ENCODE measurements at regions not wholly inside any gene's neighbourhood (a gene's known extent, or its start where the extent isn't known, plus 50 kb on each side); places are given as distances from the start of the nearest gene placed in this dataset.

GRCh38 chrX:5829469-5829868 is 399.2 kb downstream of the NLGN4X start:
- no peaks in the 10 kb centered on the region for H3K9me3 ChIP-seq
- no peak for DNase-seq (ENCODE audit: extremely low spot score)
- H3K27ac ChIP-seq (replicated peaks in 1 of 4), result no peak overlapping the region
- TF ChIP-seq POLR2A (IDR thresholded peaks at IDR 0.05; ENCODE audit: low read depth), result no peak
- intact Hi-C loops (cut with DNase I), result no loop called here
- H3K36me3 ChIP-seq, result no peaks in the 10 kb centered on the region
- H3K4me3 ChIP-seq, result no peak overlapping the region
- no peaks in the 10 kb centered on the region for H3K27me3 ChIP-seq
- 81% methylated on average over 3 of the region's 3 CpGs for WGBS
- no peaks in the 10 kb centered on the region for H3K4me1 ChIP-seq

- H3K27ac ChIP-seq (replicated peaks in 1 of 4), result no peak overlapping the region
- WGBS, result 83% methylated on average over 6 of the region's 6 CpGs
- H3K27me3 ChIP-seq, result no peaks in the 10 kb centered on the region
- H3K4me1 ChIP-seq, result no peaks in the 10 kb centered on the region
- no peak for TF ChIP-seq POLR2AphosphoS5 (IDR thresholded peaks at IDR 0.05)
- TF ChIP-seq CTCF (IDR thresholded peaks at IDR 0.05), result no peak
- TF ChIP-seq EP300 (IDR thresholded peaks at IDR 0.05), result no peak
- TF ChIP-seq POLR2A (IDR thresholded peaks at IDR 0.05; ENCODE audit: low read depth), result no peak
- no peaks in the 10 kb centered on the region for H3K36me3 ChIP-seq
- intact Hi-C loops (cut with DNase I), result no loop called here
- H3K9me3 ChIP-seq, result no peaks in the 10 kb centered on the region
- no peak for DNase-seq (ENCODE audit: extremely low spot score)
- no peak overlapping the region for H3K4me3 ChIP-seq
Observed at GRCh38 chrX:5829060-5829459, 399.6 kb downstream of the NLGN4X start.

- H3K27me3 ChIP-seq, result no peaks in the 10 kb centered on the region
- intact Hi-C loops (cut with DNase I), result no loop called here
- H3K27ac ChIP-seq (replicated peaks in 1 of 4), result no peak overlapping the region
- no peak for DNase-seq (ENCODE audit: extremely low spot score)
- no peak for TF ChIP-seq POLR2A (IDR thresholded peaks at IDR 0.05; ENCODE audit: low read depth)
- no peak for TF ChIP-seq CTCF (IDR thresholded peaks at IDR 0.05)
- no peak for TF ChIP-seq POLR2AphosphoS5 (IDR thresholded peaks at IDR 0.05)
- TF ChIP-seq EP300 (IDR thresholded peaks at IDR 0.05), result no peak
- WGBS, result 39% methylated on average over 5 of the region's 6 CpGs
- H3K9me3 ChIP-seq, result no peaks in the 10 kb centered on the region
- no peaks in the 10 kb centered on the region for H3K36me3 ChIP-seq
- H3K4me1 ChIP-seq, result no peaks in the 10 kb centered on the region
- no peak overlapping the region for H3K4me3 ChIP-seq
Observed at GRCh38 chrX:5823903-5824302, 404.8 kb downstream of the NLGN4X start.

GRCh38 chrX:5810636-5811035 is 418.0 kb downstream of the NLGN4X start:
- H3K36me3 ChIP-seq, result no peaks in the 10 kb centered on the region
- H3K27ac ChIP-seq (replicated peaks in 1 of 4), result no peak overlapping the region
- no peaks in the 10 kb centered on the region for H3K27me3 ChIP-seq
- peaks cover 0 to 5% (median 0%) of the 10 kb centered on the region in 4 donors for H3K9me3 ChIP-seq
- H3K4me1 ChIP-seq, result no peaks in the 10 kb centered on the region
- 47% methylated on average over 8 of the region's 8 CpGs for WGBS
- intact Hi-C loops (cut with DNase I), result no loop called here
- DNase-seq (ENCODE audit: extremely low spot score), result no peak
- TF ChIP-seq POLR2A (IDR thresholded peaks at IDR 0.05; ENCODE audit: low read depth), result no peak
- TF ChIP-seq EP300 (IDR thresholded peaks at IDR 0.05), result no peak
- TF ChIP-seq POLR2AphosphoS5 (IDR thresholded peaks at IDR 0.05), result no peak
- no peak for TF ChIP-seq CTCF (IDR thresholded peaks at IDR 0.05)
- no peak overlapping the region for H3K4me3 ChIP-seq

GRCh38 chrX:5807181-5807580 is 421.5 kb downstream of the NLGN4X start:
- intact Hi-C loops (cut with DNase I), result no loop called here
- WGBS, result 56% methylated on average over 2 of the region's 2 CpGs
- no peak for DNase-seq (ENCODE audit: extremely low spot score)
- no peak overlapping the region for H3K4me3 ChIP-seq
- H3K4me1 ChIP-seq, result no peaks in the 10 kb centered on the region
- no peak overlapping the region for H3K27ac ChIP-seq (replicated peaks in 1 of 4)
- H3K27me3 ChIP-seq, result no peaks in the 10 kb centered on the region
- TF ChIP-seq CTCF (IDR thresholded peaks at IDR 0.05), result no peak
- no peak for TF ChIP-seq POLR2A (IDR thresholded peaks at IDR 0.05; ENCODE audit: low read depth)
- TF ChIP-seq EP300 (IDR thresholded peaks at IDR 0.05), result no peak
- no peak for TF ChIP-seq POLR2AphosphoS5 (IDR thresholded peaks at IDR 0.05)
- H3K9me3 ChIP-seq, result peaks cover 0 to 5% (median 0%) of the 10 kb centered on the region in 4 donors
- no peaks in the 10 kb centered on the region for H3K36me3 ChIP-seq
